GM18870 (cell line): ENCODE measurements at regions not wholly inside any gene's neighbourhood (a gene's known extent, or its start where the extent isn't known, plus 50 kb on each side); places are given as distances from the start of the nearest gene placed in this dataset.

ENCODE experiments used
- ATAC-seq: cut with Tn5 transposase; IDR thresholded peaks from one replicate; pipeline ENCODE4 v1.9.1; 2021; ENCODE audit warnings: moderate library complexity; ENCODE audit not compliant: unreplicated experiment

DNA sequence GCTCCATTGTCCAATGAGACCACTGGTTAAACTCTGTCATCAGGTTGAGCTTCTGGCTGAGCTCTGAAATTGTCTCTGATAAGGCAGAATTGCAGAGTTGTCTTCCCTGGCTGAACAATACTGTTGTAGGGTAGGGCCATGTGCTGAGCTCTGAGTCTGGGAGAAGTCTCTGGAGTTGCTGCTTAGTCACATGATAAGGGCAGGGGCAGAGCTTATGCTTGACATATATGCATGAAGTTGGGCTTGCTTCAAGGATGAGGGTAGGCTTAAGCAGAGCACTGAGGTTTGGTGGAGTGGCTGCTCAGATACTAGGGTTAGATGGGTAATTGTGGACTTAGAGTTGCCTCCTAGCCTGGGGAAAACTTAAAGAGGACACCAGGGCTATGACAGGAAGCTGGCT lies 946.3 kb upstream of the MIR17HG start:
- no peak for ATAC-seq

DNA sequence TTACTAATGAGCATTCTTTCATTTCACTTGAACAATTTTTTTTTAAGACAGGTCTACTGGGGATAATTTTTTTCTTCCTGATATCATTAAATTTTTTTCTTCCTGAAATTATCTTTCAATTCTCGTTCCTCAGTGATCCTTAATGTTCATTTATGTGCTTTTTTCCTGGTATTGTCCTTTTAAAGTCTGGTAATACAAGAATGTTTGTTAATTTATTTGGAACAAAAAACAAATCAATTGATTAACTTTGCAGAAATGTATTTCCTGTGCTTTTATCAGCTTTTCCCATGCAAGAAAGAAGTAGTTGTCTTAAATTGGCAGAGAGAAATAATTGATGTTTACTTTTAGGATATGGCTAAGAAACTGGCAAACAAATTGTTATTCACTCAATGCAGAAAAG lies 945.4 kb upstream of the MIR17HG start:
- ATAC-seq, result no peak

GRCh38 chr13:90402613-90403012 lies 944.9 kb upstream of the MIR17HG start:
- ATAC-seq, result no peak

DNA sequence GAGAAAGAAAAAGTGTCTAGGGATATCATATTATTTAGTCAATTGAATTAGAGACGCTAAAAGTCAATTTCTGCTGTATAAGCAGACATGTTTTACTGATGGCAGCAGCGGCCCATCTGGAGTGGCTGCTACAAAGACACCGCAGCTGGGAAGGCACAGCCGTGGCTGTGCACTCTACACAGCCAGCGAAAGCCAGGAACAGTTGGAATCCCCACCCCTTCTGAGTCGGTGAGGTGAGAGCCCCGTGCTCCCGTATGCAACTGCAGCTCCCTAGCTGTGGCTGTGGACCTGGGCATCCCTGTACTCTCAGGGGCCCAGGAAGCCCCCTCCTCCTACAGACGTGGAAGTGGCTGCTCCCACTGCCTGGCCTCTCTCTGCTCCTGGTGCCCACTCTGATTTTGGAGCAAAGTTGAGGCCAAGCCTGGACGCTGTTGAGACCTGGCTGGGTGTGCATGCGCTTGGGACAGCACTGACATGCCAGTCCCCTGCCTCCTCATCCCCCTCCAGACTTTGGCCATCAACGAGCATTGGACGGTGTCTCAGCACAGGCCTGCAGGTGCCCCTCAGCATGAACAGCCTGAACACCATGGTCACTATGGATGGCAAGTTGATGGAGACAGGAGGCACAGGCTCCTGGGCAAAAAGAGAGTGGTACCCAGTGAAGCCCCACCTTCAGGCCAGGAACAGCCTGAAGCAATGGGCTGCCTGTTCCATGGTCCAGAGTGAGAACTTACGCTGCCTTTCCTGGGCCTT lies 944.0 kb upstream of the MIR17HG start:
- no peak for ATAC-seq

DNA sequence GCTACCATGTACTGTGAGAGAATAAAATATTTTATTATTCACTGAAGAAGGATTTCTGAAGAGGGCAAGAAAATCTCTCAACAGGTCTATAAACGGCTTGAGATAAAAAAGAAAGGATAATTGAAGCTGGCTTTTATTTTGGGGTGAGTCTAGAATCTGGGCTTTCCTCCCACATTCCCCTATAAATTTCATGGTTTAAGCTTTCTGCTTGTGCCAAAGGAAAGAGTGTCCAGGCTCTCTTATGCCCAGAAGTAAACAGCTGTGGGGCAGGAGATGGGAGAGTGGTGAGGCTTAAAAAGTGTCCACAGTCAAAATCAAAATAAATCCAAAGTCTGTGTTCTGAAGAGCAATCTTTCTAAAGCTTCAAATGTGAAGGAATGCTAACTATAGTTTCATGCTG lies 942.2 kb upstream of the MIR17HG start:
- ATAC-seq, result no peak

DNA sequence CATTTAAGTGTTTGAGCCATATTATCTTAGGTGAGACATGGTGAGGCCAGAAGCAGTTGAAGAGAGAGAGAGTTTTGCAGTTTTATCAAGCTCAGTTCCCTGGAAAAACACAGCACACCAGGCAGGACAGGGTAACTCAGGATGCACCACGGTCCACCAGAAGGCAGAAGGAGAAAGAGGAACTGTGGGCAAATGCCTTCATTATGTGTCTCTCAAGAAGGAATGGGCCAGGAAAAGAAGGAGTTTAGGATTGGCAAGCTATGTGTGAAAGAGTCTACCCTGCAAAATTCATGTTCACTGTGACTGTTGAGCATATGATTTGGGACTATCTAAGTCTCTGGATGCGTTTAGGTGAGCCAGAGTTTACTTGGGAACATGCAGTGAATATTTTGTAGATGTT lies 934.5 kb upstream of the MIR17HG start:
- ATAC-seq, result no peak

GRCh38 chr13:90413548-90413947 lies 933.9 kb upstream of the MIR17HG start:
- ATAC-seq, result no peak

DNA sequence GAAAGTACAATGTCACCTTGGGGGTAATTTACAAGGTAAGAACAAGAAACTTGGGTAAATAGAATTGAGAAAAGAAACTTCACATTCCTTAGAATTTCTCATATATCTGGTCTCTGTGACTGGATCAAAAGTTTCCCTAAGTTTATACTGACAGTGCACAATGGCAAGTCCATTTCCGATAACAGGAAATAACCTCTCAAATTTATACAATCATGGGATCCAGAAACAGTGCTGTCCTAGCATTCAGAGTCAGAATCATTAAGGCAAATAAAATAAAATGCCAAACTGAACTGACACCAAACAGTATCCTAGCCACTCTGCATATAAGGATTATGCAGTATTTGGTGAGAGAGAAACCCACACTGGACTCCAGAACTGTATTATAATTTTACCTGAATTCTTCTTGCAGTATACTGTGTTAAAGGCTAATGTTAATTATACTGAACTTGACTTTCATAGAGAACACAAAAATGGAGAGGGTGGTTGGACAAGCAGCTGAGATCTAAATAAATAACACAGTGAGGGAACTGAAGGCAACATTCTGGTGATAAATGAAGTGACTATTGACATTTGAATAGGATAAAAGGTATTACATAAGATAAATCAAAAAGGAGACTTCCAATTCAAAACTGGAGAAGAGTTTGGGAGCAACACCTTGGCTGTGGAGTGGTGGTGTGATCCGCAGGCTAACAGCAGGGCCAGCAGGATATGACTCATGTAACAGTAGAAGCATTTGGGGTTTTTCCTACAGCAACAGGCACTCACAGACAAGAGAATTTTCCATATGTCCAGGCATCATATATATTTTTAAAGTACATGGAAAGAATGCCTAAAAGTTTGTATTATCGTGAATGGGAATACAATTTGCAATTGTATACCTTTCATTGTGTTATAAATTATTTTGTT lies 932.5 kb upstream of the MIR17HG start:
- no peak for ATAC-seq

DNA sequence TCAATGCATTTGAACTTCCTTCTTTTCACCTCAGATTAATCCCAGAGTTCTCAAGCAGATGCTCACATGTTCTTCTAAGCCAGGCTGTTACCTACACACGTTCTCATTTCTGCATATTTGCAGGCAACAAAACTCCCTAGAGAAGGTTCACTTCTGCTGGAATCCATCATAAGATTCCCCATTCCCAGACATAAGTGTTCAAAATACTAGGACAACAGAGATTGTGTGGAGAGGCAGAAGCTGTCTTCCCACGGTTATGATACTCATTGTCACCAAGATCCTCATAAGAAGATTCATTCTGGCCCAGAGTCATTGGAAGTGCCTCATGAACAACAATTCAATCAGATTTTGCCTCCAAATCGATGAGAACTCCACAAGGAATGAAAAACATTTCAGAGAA lies 931.6 kb upstream of the MIR17HG start:
- no peak for ATAC-seq

- ATAC-seq, result no peak
These were observed 931.0 kb upstream of the MIR17HG start for GRCh38 chr13:90416519-90416918.

DNA sequence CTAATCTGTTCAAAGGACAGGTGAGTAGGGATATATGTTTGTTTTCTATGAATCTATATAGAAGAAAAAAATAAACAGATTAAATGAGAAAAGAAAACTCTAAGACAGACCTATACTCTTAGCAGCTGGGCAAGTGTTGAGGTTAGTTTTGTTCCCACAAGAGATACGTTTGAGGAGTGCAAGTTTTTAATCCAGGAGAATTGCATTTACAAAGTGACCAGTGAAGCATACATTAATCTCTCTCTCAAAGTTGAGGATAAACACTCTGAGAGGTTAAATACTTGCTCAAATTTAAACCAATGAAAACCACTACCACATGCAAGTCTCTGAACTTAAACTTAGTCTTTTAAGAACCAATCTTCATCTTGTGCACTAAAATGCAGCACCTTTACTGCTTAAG lies 930.5 kb upstream of the MIR17HG start:
- ATAC-seq, result no peak

- ATAC-seq, result no peak
These were observed 926.8 kb upstream of the MIR17HG start for GRCh38 chr13:90420683-90421082.

- ATAC-seq, result no peak
These were observed 919.9 kb upstream of the MIR17HG start for GRCh38 chr13:90427322-90428272.

GRCh38 chr13:90428522-90429210 lies 918.8 kb upstream of the MIR17HG start:
- no peak for ATAC-seq

DNA sequence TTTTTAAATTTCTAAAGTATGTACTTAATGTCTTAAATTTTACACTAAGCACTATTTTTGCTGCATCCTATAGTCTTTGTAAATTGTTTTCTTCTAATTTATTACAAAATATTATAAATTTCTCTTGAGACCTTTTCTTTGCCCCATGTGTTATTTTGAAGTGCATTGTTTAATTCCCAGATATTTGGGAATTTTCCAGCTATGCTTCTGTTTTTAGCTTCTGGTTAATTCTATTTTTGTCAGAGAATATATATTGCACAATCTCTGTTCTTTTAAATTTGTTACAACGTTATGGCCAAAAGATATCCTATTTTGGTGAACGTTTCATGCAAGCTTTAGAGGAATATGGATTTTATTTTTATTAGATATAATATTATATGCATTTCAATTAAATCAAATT lies 917.4 kb upstream of the MIR17HG start:
- ATAC-seq, result no peak

GRCh38 chr13:90436697-90437096 lies 910.8 kb upstream of the MIR17HG start:
- no peak for ATAC-seq

DNA sequence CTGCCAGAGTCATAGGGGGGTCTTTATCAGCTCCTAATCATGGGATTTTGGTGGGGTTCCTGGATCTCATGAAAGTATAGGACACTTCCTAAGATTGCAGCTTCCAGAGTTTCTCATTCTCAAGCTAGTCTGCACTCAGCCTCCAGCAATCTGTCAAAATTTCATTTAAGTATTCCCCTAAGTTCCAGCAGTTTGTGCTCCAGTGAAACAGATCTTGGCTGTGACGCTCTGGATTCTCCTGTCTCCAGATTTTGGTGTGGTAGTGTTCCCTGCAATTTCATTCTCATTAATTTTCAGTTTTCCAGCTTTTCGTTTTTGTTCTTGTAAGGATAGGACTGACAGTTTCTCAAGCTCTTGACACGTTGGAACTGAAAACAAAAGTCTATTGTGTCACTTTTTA lies 908.9 kb upstream of the MIR17HG start:
- ATAC-seq, result no peak

- no peak for ATAC-seq
These were observed 904.2 kb upstream of the MIR17HG start for GRCh38 chr13:90443268-90443667.

GRCh38 chr13:90444232-90444631 lies 903.3 kb upstream of the MIR17HG start:
- no peak for ATAC-seq

DNA sequence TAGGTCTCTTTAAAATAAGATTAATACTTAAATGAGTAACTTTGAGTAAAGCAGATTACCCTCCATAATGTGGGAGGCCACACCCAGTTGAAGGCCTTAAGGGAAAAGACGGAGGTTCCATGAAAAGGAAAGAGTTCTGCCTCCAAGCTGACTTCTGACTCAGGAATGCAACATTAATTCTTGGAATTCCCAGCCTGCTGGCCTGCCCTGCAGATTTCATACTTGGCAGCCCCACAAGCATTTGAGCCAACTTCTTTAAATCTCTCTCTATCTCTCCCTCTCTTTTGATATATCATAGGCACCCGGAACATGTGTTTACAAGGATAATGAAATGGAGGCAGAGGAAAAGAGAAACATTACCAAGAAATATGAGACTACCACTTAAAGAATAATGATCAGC lies 902.3 kb upstream of the MIR17HG start:
- ATAC-seq, result no peak
